Activated CD8-positive, alpha-beta T cell treated with anti-CD3 and anti-CD28 coated beads for 36 hours (primary cell): ENCODE measurements at regions not wholly inside any gene's neighbourhood (a gene's known extent, or its start where the extent isn't known, plus 50 kb on each side); places are given as distances from the start of the nearest gene placed in this dataset.

ENCODE experiments used
- ATAC-seq: fragments of 200-7000 bp; cut with Tn5 transposase; one replicate; pipeline ENCODE4 v1.10.0; 2021; ENCODE audit warnings: mild to moderate bottlenecking, moderate library complexity
- CTCF ChIA-PET: fragments of 350-600 bp; sonication (Branson Sonifier 250); formaldehyde crosslinking; loops from one replicate; lab custom pipeline; 2021; ENCODE audit warnings: antibody characterized with exemption; lab: Charles Lee
- POLR2A ChIA-PET: fragments of 350-600 bp; sonication (Branson Sonifier 250); formaldehyde crosslinking; loops from one replicate; lab custom pipeline; 2021; ENCODE audit warnings: antibody characterized with exemption; lab: Charles Lee
- DNase-seq: peaks from one replicate; pipeline ENCODE4 v3.0.0-alpha.2; 2020
- H3K27ac Mint-ChIP-seq: one replicate; pipeline ENCODE4 v1.8.0; 2021; ENCODE audit warnings: mild to moderate bottlenecking, mixed read lengths
- H3K27me3 Mint-ChIP-seq: one replicate; pipeline ENCODE4 v1.8.0; 2021; ENCODE audit warnings: mixed read lengths
- H3K36me3 Mint-ChIP-seq: one replicate; pipeline ENCODE4 v1.8.0; 2021; ENCODE audit warnings: low read depth, mixed read lengths
- H3K4me1 Mint-ChIP-seq: one replicate; pipeline ENCODE4 v1.8.0; 2021; ENCODE audit warnings: low read depth, mixed read lengths
- H3K4me3 Mint-ChIP-seq: one replicate; pipeline ENCODE4 v1.8.0; 2021; ENCODE audit warnings: mild to moderate bottlenecking, moderate library complexity, mixed read lengths
- H3K9me3 Mint-ChIP-seq: one replicate; pipeline ENCODE4 v1.8.0; 2021; ENCODE audit warnings: mixed read lengths
- CTCF ChIP-seq: fragments of 200-600 bp; IDR thresholded peaks from one replicate; pipeline ENCODE4 v1.8.0; 2022; ENCODE audit warnings: antibody characterized with exemption, mild to moderate bottlenecking
- intact Hi-C: fragments of 100-400 bp; cut with micrococcal nuclease; formaldehyde crosslinking; loops from one replicate; pipeline ENCODE4 v1.10.0; 2022

- intact Hi-C loops = no loop called here
These were observed 837.6 kb upstream of the ADAMTS5 start for GRCh38 chr21:27804515-27804914.

GRCh38 chr21:27803571-27803970, 836.7 kb upstream of the ADAMTS5 start:
- ATAC-seq (no peak), DNase-seq (no peak)
- no peaks in the 10 kb centered on the region for H3K36me3 Mint-ChIP-seq
- H3K9me3 Mint-ChIP-seq = no peaks in the 10 kb centered on the region
- no peak overlapping the region for H3K4me3 Mint-ChIP-seq
- no peak overlapping the region for H3K27ac Mint-ChIP-seq
- POLR2A ChIA-PET = no interaction called here
- CTCF ChIA-PET = interaction anchor here (0.6 to 1.2 kb wide), 4 partner anchors 9 to 103 kb away, joined by 3 to 5 read pairs (median 3); no protein-coding TSS in a partner anchor
- TF ChIP-seq CTCF = no peak
- intact Hi-C loops = no loop called here
- no peaks in the 10 kb centered on the region for H3K27me3 Mint-ChIP-seq
- no peaks in the 10 kb centered on the region for H3K4me1 Mint-ChIP-seq

More at GRCh38 chr21:27804515-27804914, 837.6 kb upstream of the ADAMTS5 start:
- DNase-seq (no peak), ATAC-seq (no peak)
- no peaks in the 10 kb centered on the region for H3K36me3 Mint-ChIP-seq
- CTCF ChIA-PET = no interaction called here
- no peaks in the 10 kb centered on the region for H3K27me3 Mint-ChIP-seq
- no peak for TF ChIP-seq CTCF
- no peaks in the 10 kb centered on the region for H3K4me1 Mint-ChIP-seq
- POLR2A ChIA-PET = no interaction called here
- H3K4me3 Mint-ChIP-seq = no peak overlapping the region
- no peak overlapping the region for H3K27ac Mint-ChIP-seq
- no peaks in the 10 kb centered on the region for H3K9me3 Mint-ChIP-seq

- no peak overlapping the region for H3K4me3 Mint-ChIP-seq
- POLR2A ChIA-PET = no interaction called here
- intact Hi-C loops = no loop called here
- ATAC-seq = no peak
- H3K27me3 Mint-ChIP-seq = no peaks in the 10 kb centered on the region
- peak; percentile 61 for TF ChIP-seq CTCF
- H3K36me3 Mint-ChIP-seq = no peaks in the 10 kb centered on the region
- no peaks in the 10 kb centered on the region for H3K4me1 Mint-ChIP-seq
- peak; percentile 29 for DNase-seq
- no peaks in the 10 kb centered on the region for H3K9me3 Mint-ChIP-seq
- CTCF ChIA-PET = interaction anchor here (0.6 to 1.2 kb wide), 4 partner anchors 10 to 103 kb away, joined by 3 to 5 read pairs (median 3); no protein-coding TSS in a partner anchor
- H3K27ac Mint-ChIP-seq = no peak overlapping the region
These were observed 836.1 kb upstream of the ADAMTS5 start for GRCh38 chr21:27802816-27803475.

- ATAC-seq = no peak
- Mint-ChIP-seq H3K27ac (no peak overlapping the region), H3K9me3 (no peaks in the 10 kb centered on the region), H3K4me1 (no peaks in the 10 kb centered on the region), H3K4me3 (no peak overlapping the region), H3K36me3 (no peaks in the 10 kb centered on the region), H3K27me3 (no peaks in the 10 kb centered on the region)
- TF ChIP-seq CTCF = no peak
- ChIA-PET POLR2A (no interaction called here), CTCF (no interaction called here)
- intact Hi-C loops = no loop called here
- DNase-seq = no peak
These were observed 833.0 kb upstream of the ADAMTS5 start for GRCh38 chr21:27799861-27800260.

GRCh38 chr21:27796106-27796505, 829.2 kb upstream of the ADAMTS5 start:
- CTCF ChIA-PET = interaction anchor here (1.5 kb wide), 1 partner anchor 17 kb away, joined by 3 read pairs; no protein-coding TSS in a partner anchor

More at GRCh38 chr21:27796106-27796505, 829.2 kb upstream of the ADAMTS5 start:
- no peak overlapping the region for H3K4me3 Mint-ChIP-seq
- DNase-seq (no peak), ATAC-seq (no peak)
- intact Hi-C loops = no loop called here
- TF ChIP-seq CTCF = no peak
- POLR2A ChIA-PET = no interaction called here
- H3K27ac Mint-ChIP-seq = no peak overlapping the region
- no peaks in the 10 kb centered on the region for H3K4me1 Mint-ChIP-seq
- H3K9me3 Mint-ChIP-seq = no peaks in the 10 kb centered on the region
- no peaks in the 10 kb centered on the region for H3K27me3 Mint-ChIP-seq
- H3K36me3 Mint-ChIP-seq = no peaks in the 10 kb centered on the region
